ENCODE measurements at regions not wholly inside any gene's neighbourhood (a gene's known extent, or its start where the extent isn't known, plus 50 kb on each side); places are given as distances from the start of the nearest gene placed in this dataset.

- TF ChIP-seq CTCF (IDR thresholded peaks at IDR 0.05) (no peak), POLR2A (IDR thresholded peaks at IDR 0.05) (no peak)
Measured at GRCh38 chr11:19365743-19366410, 125.1 kb upstream of the E2F8 start.
